CD14-positive monocyte (primary cell): ENCODE measurements at regions not wholly inside any gene's neighbourhood (a gene's known extent, or its start where the extent isn't known, plus 50 kb on each side); places are given as distances from the start of the nearest gene placed in this dataset.

Experiments used
- DNase-seq, 3 donors: peaks; one replicate each; pipeline ENCODE4 v3.0.0-alpha.2; 2011 to 2022
- H2AFZ ChIP-seq: 2 replicates; pipeline ENCODE4 v1.6.0; 2012; ENCODE audit warnings: mild to moderate bottlenecking, low read depth, low read length, inconsistent platforms; ENCODE audit not compliant: insufficient read depth, poor library complexity, severe bottlenecking
- H3K27ac ChIP-seq, 2 donors: 1 replicate in 1 of 2; 2 replicates in 1 of 2; pipeline ENCODE4 v1.5.1; 2012 to 2013; ENCODE audit warnings: low read length in 2 of 2, control low read depth in 1 of 2, inconsistent platforms in 1 of 2, low read depth in 1 of 2, mild to moderate bottlenecking in 1 of 2
- H3K27me3 ChIP-seq, 2 donors: one replicate each; pipeline versions ENCODE4 v1.6.0 to v1.6.1; 2011 to 2013; ENCODE audit warnings: low read length in 2 of 2; ENCODE audit not compliant: control insufficient read depth in 2 of 2, insufficient read depth in 2 of 2
- H3K36me3 ChIP-seq, 2 donors: replicated peaks in 1 of 2; 1 replicate in 1 of 2; 2 replicates in 1 of 2; pipeline versions ENCODE4 v1.5.1 to v1.6.1; 2012 to 2013; ENCODE audit warnings: low read length in 2 of 2, control low read depth in 1 of 2, inconsistent platforms in 1 of 2, mild to moderate bottlenecking in 1 of 2; ENCODE audit not compliant: insufficient read depth in 2 of 2, control insufficient read depth in 1 of 2
- H3K4me1 ChIP-seq, 2 donors: 1 replicate in 1 of 2; 2 replicates in 1 of 2; pipeline versions ENCODE4 v1.5.1 to v1.6.1; 2012 to 2013; ENCODE audit warnings: low read length in 2 of 2, control low read depth in 1 of 2, inconsistent platforms in 1 of 2, mild to moderate bottlenecking in 1 of 2, moderate library complexity in 1 of 2; ENCODE audit not compliant: insufficient read depth in 2 of 2, control insufficient read depth in 1 of 2
- H3K4me2 ChIP-seq: replicated peaks from 2 replicates; pipeline ENCODE3; 2012; ENCODE audit warnings: low read length, moderate library complexity, mild to moderate bottlenecking; ENCODE audit not compliant: poor library complexity, severe bottlenecking; ENCODE audit errors: extremely low read depth
- H3K4me3 ChIP-seq, 3 experiments: fragments of 200-600 bp in 1 of 3; sonication (generic) in 1 of 3; replicated peaks in 1 of 3; 1 replicate in 2 of 3; 2 replicates in 1 of 3; pipeline ENCODE4 v1.5.1; 2011 to 2013; ENCODE audit warnings: low read length in 3 of 3, mild to moderate bottlenecking in 3 of 3, control low read depth in 2 of 3, low read depth in 2 of 3, inconsistent platforms in 1 of 3, moderate library complexity in 1 of 3
- H3K79me2 ChIP-seq: 2 replicates; pipeline ENCODE4 v1.6.0; 2012; ENCODE audit warnings: mild to moderate bottlenecking, control low read depth, inconsistent platforms, low read length, moderate library complexity; ENCODE audit not compliant: insufficient read depth
- H3K9ac ChIP-seq: 2 replicates; pipeline ENCODE4 v1.6.0; 2017; ENCODE audit warnings: low read length, mild to moderate bottlenecking; ENCODE audit not compliant: insufficient read depth, poor library complexity, severe bottlenecking
- H3K9me3 ChIP-seq, 2 donors: replicated peaks in 1 of 2; 1 replicate in 1 of 2; 2 replicates in 1 of 2; pipeline versions ENCODE4 v1.5.1 to v1.6.1; 2012 to 2013; ENCODE audit warnings: low read length in 2 of 2, control low read depth in 1 of 2; ENCODE audit not compliant: control insufficient read depth in 1 of 2, insufficient read depth in 1 of 2
- H4K20me1 ChIP-seq: 2 replicates; pipeline ENCODE4 v1.6.0; 2012; ENCODE audit warnings: mild to moderate bottlenecking, low read length, control low read depth, moderate library complexity; ENCODE audit not compliant: insufficient read depth
- H3K27ac Mint-ChIP-seq, 7 donors: one replicate each; pipeline ENCODE4 v1.8.0; 2020; ENCODE audit warnings: mild to moderate bottlenecking in 7 of 7, mixed read lengths in 7 of 7, moderate library complexity in 6 of 7, inconsistent platforms in 2 of 7
- H3K27me3 Mint-ChIP-seq, 3 donors: one replicate each; pipeline ENCODE4 v1.8.0; 2021 to 2022; ENCODE audit warnings: low read depth in 3 of 3, mild to moderate bottlenecking in 3 of 3, mixed read lengths in 3 of 3, moderate library complexity in 3 of 3, inconsistent platforms in 1 of 3
- H3K36me3 Mint-ChIP-seq, 2 donors: one replicate each; pipeline ENCODE4 v1.8.0; 2020; ENCODE audit warnings: mixed read lengths in 2 of 2, inconsistent platforms in 1 of 2, mild to moderate bottlenecking in 1 of 2
- H3K4me1 Mint-ChIP-seq: one replicate; pipeline ENCODE4 v1.8.0; 2020; ENCODE audit warnings: mild to moderate bottlenecking, mixed read lengths
- H3K4me3 Mint-ChIP-seq, 2 donors: one replicate each; pipeline ENCODE4 v1.8.0; 2020; ENCODE audit warnings: mild to moderate bottlenecking in 2 of 2, mixed read lengths in 2 of 2, moderate library complexity in 1 of 2
- H3K9me3 Mint-ChIP-seq, 7 donors: one replicate each; pipeline ENCODE4 v1.8.0; 2020 to 2022; ENCODE audit warnings: mixed read lengths in 7 of 7, mild to moderate bottlenecking in 6 of 7, moderate library complexity in 6 of 7, inconsistent platforms in 2 of 7
- WGBS: methylation state at CpG from one replicate; pipeline ENCODE4 v1.1.5; 2013; ENCODE audit warnings: missing lambda C conversion rate; ENCODE audit not compliant: insufficient coverage; 5-methylcytosine and 5-hydroxymethylcytosine counted together
- intact Hi-C, 2 donors: fragments of 100-400 bp; cut with micrococcal nuclease; formaldehyde crosslinking; loops; one replicate each; pipeline versions ENCODE4 v1.15.0 to v1.15.1; 2023
- TF ChIP-seq, protein P1 (sequence below): fragments of 200-600 bp; IDR thresholded peaks from one replicate; pipeline ENCODE4 v1.8.0; 2022; ENCODE audit warnings: antibody characterized with exemption, mild to moderate bottlenecking

DNA sequence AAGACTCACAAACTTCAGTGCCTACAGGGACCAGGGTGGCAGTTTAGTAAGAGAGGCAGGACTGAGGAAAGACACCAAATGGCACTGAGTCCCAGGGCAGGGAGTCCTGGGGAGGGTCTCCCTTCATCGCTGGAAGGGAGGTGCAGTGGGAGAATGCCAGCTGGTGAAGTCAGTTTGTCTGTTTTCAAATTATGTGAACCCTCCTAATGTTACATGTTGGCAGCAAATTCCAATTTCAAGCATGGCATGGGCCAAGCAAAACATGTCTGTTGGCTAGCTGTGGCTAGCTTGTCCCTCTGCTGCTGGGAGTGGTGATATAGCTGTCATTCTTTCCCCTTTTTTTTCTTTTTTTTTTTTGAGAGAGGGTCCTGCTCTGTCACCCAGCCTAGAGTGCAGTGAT lies 55.9 kb upstream of the HAAO start:
- Histone ChIP-seq H3K9ac (no peak overlapping the region), H2AFZ (no peak overlapping the region), H3K9me3 (no peaks in the 10 kb centered on the region), H3K27ac (no peak overlapping the region), H3K27me3 (no peaks in the 10 kb centered on the region), H3K36me3 (no peaks in the 10 kb centered on the region), H3K4me3 (no peak overlapping the region), H3K4me1 (no peaks in the 10 kb centered on the region), H3K4me2 (no peak overlapping the region), H4K20me1 (no peaks in the 10 kb centered on the region), H3K79me2 (no peaks in the 10 kb centered on the region)
- no peak for DNase-seq
- TF ChIP-seq, protein P1, sequence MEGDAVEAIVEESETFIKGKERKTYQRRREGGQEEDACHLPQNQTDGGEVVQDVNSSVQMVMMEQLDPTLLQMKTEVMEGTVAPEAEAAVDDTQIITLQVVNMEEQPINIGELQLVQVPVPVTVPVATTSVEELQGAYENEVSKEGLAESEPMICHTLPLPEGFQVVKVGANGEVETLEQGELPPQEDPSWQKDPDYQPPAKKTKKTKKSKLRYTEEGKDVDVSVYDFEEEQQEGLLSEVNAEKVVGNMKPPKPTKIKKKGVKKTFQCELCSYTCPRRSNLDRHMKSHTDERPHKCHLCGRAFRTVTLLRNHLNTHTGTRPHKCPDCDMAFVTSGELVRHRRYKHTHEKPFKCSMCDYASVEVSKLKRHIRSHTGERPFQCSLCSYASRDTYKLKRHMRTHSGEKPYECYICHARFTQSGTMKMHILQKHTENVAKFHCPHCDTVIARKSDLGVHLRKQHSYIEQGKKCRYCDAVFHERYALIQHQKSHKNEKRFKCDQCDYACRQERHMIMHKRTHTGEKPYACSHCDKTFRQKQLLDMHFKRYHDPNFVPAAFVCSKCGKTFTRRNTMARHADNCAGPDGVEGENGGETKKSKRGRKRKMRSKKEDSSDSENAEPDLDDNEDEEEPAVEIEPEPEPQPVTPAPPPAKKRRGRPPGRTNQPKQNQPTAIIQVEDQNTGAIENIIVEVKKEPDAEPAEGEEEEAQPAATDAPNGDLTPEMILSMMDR = no peak
- 100% methylated on average over 1 of the region's 1 CpG for WGBS
- Mint-ChIP-seq H3K36me3 (no peaks in the 10 kb centered on the region), H3K27ac (no peak overlapping the region), H3K27me3 (peaks cover 2 to 3% (median 2%) of the 10 kb centered on the region in 3 donors), H3K4me3 (no peak overlapping the region), H3K4me1 (peaks cover 3% of the 10 kb centered on the region), H3K9me3 (peaks cover 0 to 1% (median 0%) of the 10 kb centered on the region in 7 donors)
- intact Hi-C loops = loop anchor here in 1 of 2 donors (10.0 kb wide), 1 partner anchor 647 kb away; no protein-coding TSS in a partner anchor

DNA sequence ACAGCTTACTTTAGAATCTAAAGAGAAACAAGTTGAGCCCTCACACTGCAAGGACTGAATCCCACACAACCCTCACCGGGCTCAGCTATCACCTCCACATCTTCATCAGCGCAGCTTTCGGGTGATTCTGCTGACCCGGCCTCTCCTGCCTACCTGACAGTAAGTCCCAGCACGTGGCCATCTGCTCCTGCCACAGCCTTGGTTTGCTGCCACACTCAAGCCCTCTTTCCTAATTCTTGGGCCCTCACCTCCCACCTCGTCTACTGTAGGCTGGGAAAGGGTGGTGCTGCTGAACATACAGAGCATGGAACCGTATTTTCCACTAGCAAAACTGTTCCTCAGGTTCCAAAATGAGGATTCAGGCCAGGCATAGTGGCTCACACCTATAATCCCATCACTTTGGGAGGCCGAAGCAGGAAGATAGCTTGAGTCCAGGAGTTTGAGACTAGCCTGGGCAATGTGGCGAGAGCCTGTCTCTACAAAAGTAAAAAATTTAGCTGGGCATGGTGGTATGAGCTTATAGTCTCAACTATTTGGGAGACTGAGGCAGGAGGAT lies 55.3 kb upstream of the HAAO start:
- no peaks in the 10 kb centered on the region for H3K36me3 Mint-ChIP-seq
- H3K4me1 ChIP-seq = no peaks in the 10 kb centered on the region
- H4K20me1 ChIP-seq = no peaks in the 10 kb centered on the region
- H3K79me2 ChIP-seq = no peaks in the 10 kb centered on the region
- H3K9me3 ChIP-seq = no peaks in the 10 kb centered on the region
- H3K4me3 ChIP-seq = no peak overlapping the region
- TF ChIP-seq, protein P1 = no peak
- H3K36me3 ChIP-seq = no peaks in the 10 kb centered on the region
- H3K27ac ChIP-seq = no peak overlapping the region
- peaks cover 3% of the 10 kb centered on the region for H3K4me1 Mint-ChIP-seq
- no peak overlapping the region for H3K4me2 ChIP-seq
- 97% methylated on average over 6 of the region's 9 CpGs for WGBS
- no peak overlapping the region for H2AFZ ChIP-seq
- H3K4me3 Mint-ChIP-seq = no peak overlapping the region
- H3K9me3 Mint-ChIP-seq = peaks cover 0 to 1% (median 0%) of the 10 kb centered on the region in 7 donors
- no peaks in the 10 kb centered on the region for H3K27me3 ChIP-seq
- no peak overlapping the region for H3K27ac Mint-ChIP-seq
- DNase-seq = no peak
- intact Hi-C loops = loop anchor here in 1 of 2 donors (10.0 kb wide), 1 partner anchor 647 kb away; no protein-coding TSS in a partner anchor
- no peak overlapping the region for H3K9ac ChIP-seq
- H3K27me3 Mint-ChIP-seq = peaks cover 2 to 3% (median 2%) of the 10 kb centered on the region in 3 donors
